Heart left ventricle (tissue), 13 donors: ENCODE measurements at regions not wholly inside any gene's neighbourhood (a gene's known extent, or its start where the extent isn't known, plus 50 kb on each side); places are given as distances from the start of the nearest gene placed in this dataset.

Source experiments
- CTCF ChIP-seq, 12 donors: fragments of 200-600 bp; sonication (generic) in 4 of 12; IDR thresholded peaks; one replicate each; pipeline versions ENCODE4 v1.5.0 to v1.8.0; 2018 to 2022; ENCODE audit warnings: antibody characterized with exemption in 12 of 12, mild to moderate bottlenecking in 5 of 12
- POLR2A ChIP-seq, 2 donors: fragments of 450-650 bp; IDR thresholded peaks; one replicate each; pipeline ENCODE4 v1.6.1; 2017; ENCODE audit warnings: antibody characterized with exemption in 2 of 2, mild to moderate bottlenecking in 2 of 2, moderate library complexity in 2 of 2
- donor health status: ischemic (EF 13 %, LVEDD 7.1; RV severe dilation, severe dysfunction).
- donor health status: DM: no; HTN: yes; CAD: no.
- donor health status: DM: no; HTN: no; CAD: no.
- donor health status: ischemic (EF 25% LVEDD 6.9; RV normal size, moderate dysfunction).
- donor health status: ischemic (EF 25% LVEDD 5.7; RV mildly dilated, moderate dysfunction).
- donor health status: ischemic (EF 35%, LVEDD 5.7; RV mildly dilated, moderate dysfunction).
- donor health status: nonischemic (EF 11% LVEDD 7.7; RV severe dilation, severe dysfunction).
- donor health status: DM: yes; HTN: yes; CAD: no.
- donor health status: PGD.
- donor health status: ischemic (EF 29% LVEDD 5.4; RV normal size, mild dysfunction).
- donor health status: nonischemic (EF 23%, LVEDD 6.1; RV moderate dilation, normal function).

GRCh38 chr5:133779828-133780475 lies 167.6 kb upstream of the FSTL4 start:
- TF ChIP-seq CTCF (IDR thresholded peaks at IDR 0.05) (no peak), POLR2A (IDR thresholded peaks at IDR 0.05) (no peak)
